B cell (primary cell): ENCODE measurements at regions not wholly inside any gene's neighbourhood (a gene's known extent, or its start where the extent isn't known, plus 50 kb on each side); places are given as distances from the start of the nearest gene placed in this dataset.

Experiments used
- ATAC-seq: fragments of 200-7000 bp; cut with Tn5 transposase; one replicate; pipeline ENCODE4 v1.10.0; 2021; ENCODE audit warnings: low read depth, mild to moderate bottlenecking, moderate number of reproducible peaks, moderate library complexity
- CTCF ChIA-PET: fragments of 350-600 bp; sonication (Branson Sonifier 250); formaldehyde crosslinking; loops from one replicate; lab custom pipeline; 2021; ENCODE audit warnings: antibody characterized with exemption, inconsistent platforms; lab: Charles Lee
- POLR2A ChIA-PET: fragments of 350-600 bp; sonication (Branson Sonifier 250); formaldehyde crosslinking; loops from one replicate; lab custom pipeline; 2021; ENCODE audit warnings: antibody characterized with exemption; lab: Charles Lee
- DNase-seq: peaks from one replicate; pipeline ENCODE4 v3.0.0; 2013
- H2AFZ ChIP-seq: 2 replicates; pipeline ENCODE4 v1.6.1; 2012; ENCODE audit warnings: mild to moderate bottlenecking, low read depth, low read length; ENCODE audit not compliant: insufficient read depth, poor library complexity, severe bottlenecking
- H3K27ac ChIP-seq, 2 donors: 1 replicate in 1 of 2; 2 replicates in 1 of 2; pipeline ENCODE4 v1.5.1; 2012 to 2013; ENCODE audit warnings: low read length in 2 of 2, mild to moderate bottlenecking in 2 of 2, moderate library complexity in 1 of 2
- H3K27me3 ChIP-seq, 4 experiments: fragments of 200-600 bp in 1 of 4; sonication (generic) in 1 of 4; replicated peaks in 1 of 4; 1 replicate in 2 of 4; 2 replicates in 2 of 4; pipeline versions ENCODE4 v1.6.1 to v1.7.0; 2013 to 2016; ENCODE audit warnings: low read length in 3 of 4, mild to moderate bottlenecking in 2 of 4, mixed read lengths in 1 of 4, moderate library complexity in 1 of 4; ENCODE audit not compliant: insufficient read depth in 4 of 4, control insufficient read depth in 3 of 4; ENCODE audit errors: control extremely low read depth in 1 of 4
- H3K36me3 ChIP-seq, 2 experiments: replicated peaks in 1 of 2; 1 replicate in 1 of 2; 2 replicates in 1 of 2; pipeline versions ENCODE4 v1.6.1 to v1.7.1; 2013; ENCODE audit warnings: low read length in 1 of 2; ENCODE audit not compliant: insufficient read depth in 2 of 2, control insufficient read depth in 1 of 2; ENCODE audit errors: control extremely low read depth in 1 of 2, extremely low read depth in 1 of 2
- H3K4me1 ChIP-seq, 2 donors: fragments of 200-600 bp in 1 of 2; sonication (generic) in 1 of 2; 1 replicate in 1 of 2; 2 replicates in 1 of 2; pipeline versions ENCODE4 v1.5.1 to v1.6.1; 2013 to 2017; ENCODE audit warnings: low read length in 2 of 2; ENCODE audit not compliant: control insufficient read depth in 2 of 2, insufficient read depth in 2 of 2
- H3K4me2 ChIP-seq: replicated peaks from 2 replicates; pipeline ENCODE3; 2012; ENCODE audit warnings: mild to moderate bottlenecking, low read depth, low read length; ENCODE audit not compliant: poor library complexity, severe bottlenecking
- H3K4me3 ChIP-seq, 5 experiments: fragments of 200-600 bp in 1 of 5; sonication (generic) in 1 of 5; 1 replicate in 3 of 5; 2 replicates in 2 of 5; pipeline versions ENCODE4 v1.5.1 to v1.7.0; 2011 to 2016; ENCODE audit warnings: low read length in 4 of 5, mild to moderate bottlenecking in 4 of 5, low read depth in 2 of 5, control low read depth in 1 of 5, moderate library complexity in 1 of 5; ENCODE audit not compliant: insufficient read depth in 1 of 5; ENCODE audit errors: control extremely low read depth in 1 of 5, extremely low read depth in 1 of 5
- H3K79me2 ChIP-seq: fragments of 200-600 bp; sonication (generic); one replicate; pipeline ENCODE4 v1.6.0; 2016; ENCODE audit warnings: low read length; ENCODE audit not compliant: control insufficient read depth, insufficient read depth
- H3K9ac ChIP-seq: fragments of 200-600 bp; sonication (generic); 2 replicates; pipeline ENCODE4 v1.6.1; 2017; ENCODE audit warnings: mild to moderate bottlenecking, low read length, moderate library complexity
- H3K9me3 ChIP-seq, 3 donors: one replicate each; pipeline versions ENCODE4 v1.6.1 to v1.7.1; 2013; ENCODE audit warnings: low read length in 2 of 3; ENCODE audit not compliant: control insufficient read depth in 2 of 3, insufficient read depth in 1 of 3; ENCODE audit errors: control extremely low read depth in 1 of 3
- H4K20me1 ChIP-seq: 2 replicates; pipeline ENCODE4 v1.6.0; 2012; ENCODE audit warnings: mild to moderate bottlenecking, low read length; ENCODE audit not compliant: insufficient read depth, control insufficient read depth, poor library complexity, severe bottlenecking
- H3K27ac Mint-ChIP-seq: one replicate; pipeline ENCODE4 v1.8.0; 2021; ENCODE audit warnings: mixed read lengths
- H3K27me3 Mint-ChIP-seq: one replicate; pipeline ENCODE4 v1.8.0; 2021; ENCODE audit warnings: mixed read lengths
- H3K4me1 Mint-ChIP-seq: one replicate; pipeline ENCODE4 v1.8.0; 2021; ENCODE audit warnings: mixed read lengths
- H3K4me3 Mint-ChIP-seq: one replicate; pipeline ENCODE4 v1.8.0; 2021; ENCODE audit warnings: mixed read lengths
- H3K9me3 Mint-ChIP-seq: one replicate; pipeline ENCODE4 v1.8.0; 2022; ENCODE audit warnings: mixed read lengths; ENCODE audit not compliant: insufficient read depth
- CTCF ChIP-seq: fragments of 200-600 bp; IDR thresholded peaks from one replicate; pipeline ENCODE4 v1.8.0; 2022; ENCODE audit warnings: antibody characterized with exemption, mild to moderate bottlenecking
- EZH2 ChIP-seq: IDR thresholded peaks from 2 replicates; pipeline ENCODE4 v1.6.1; 2012; ENCODE audit warnings: borderline replicate concordance, low read depth, mild to moderate bottlenecking, moderate library complexity, low read length; ENCODE audit not compliant: insufficient read depth, poor library complexity, severe bottlenecking
- WGBS: methylation state at CpG from one replicate; pipeline ENCODE4 v1.1.5; 2013; ENCODE audit warnings: missing lambda C conversion rate; ENCODE audit not compliant: insufficient coverage; 5-methylcytosine and 5-hydroxymethylcytosine counted together
- intact Hi-C: fragments of 100-400 bp; cut with micrococcal nuclease; formaldehyde crosslinking; loops from one replicate; pipeline ENCODE4 v1.10.0; 2022

GRCh38 chr13:44873461-44873860 is 115.8 kb downstream of the NUFIP1 start:
- no peaks in the 10 kb centered on the region for H3K36me3 ChIP-seq
- Mint-ChIP-seq H3K4me1 (no peaks in the 10 kb centered on the region), H3K27me3 (peaks cover 16% of the 10 kb centered on the region), H3K4me3 (no peak overlapping the region), H3K9me3 (no peaks in the 10 kb centered on the region), H3K27ac (no peak overlapping the region)
- no peaks in the 10 kb centered on the region for H3K4me1 ChIP-seq
- H3K4me2 ChIP-seq = no peak overlapping the region
- DNase-seq (no peak), ATAC-seq (no peak)
- no peak overlapping the region for H2AFZ ChIP-seq
- ChIA-PET POLR2A (no interaction called here), CTCF (no interaction called here)
- intact Hi-C loops = no loop called here
- TF ChIP-seq EZH2 (no peak), CTCF (no peak)
- no peak overlapping the region for H3K9ac ChIP-seq
- 76% methylated on average over 6 of the region's 8 CpGs for WGBS
- H3K27me3 ChIP-seq = no peaks in the 10 kb centered on the region
- peaks cover 0 to 9% (median 0%) of the 10 kb centered on the region in 3 donors for H3K9me3 ChIP-seq
- H4K20me1 ChIP-seq = no peaks in the 10 kb centered on the region
- H3K27ac ChIP-seq = no peak overlapping the region
- H3K4me3 ChIP-seq = no peak overlapping the region
- no peaks in the 10 kb centered on the region for H3K79me2 ChIP-seq

GRCh38 chr13:44872751-44873150 is 116.5 kb downstream of the NUFIP1 start:
- Mint-ChIP-seq H3K4me1 (no peaks in the 10 kb centered on the region), H3K9me3 (no peaks in the 10 kb centered on the region), H3K4me3 (no peak overlapping the region), H3K27ac (no peak overlapping the region), H3K27me3 (peaks cover 10% of the 10 kb centered on the region)
- Histone ChIP-seq H4K20me1 (no peaks in the 10 kb centered on the region), H3K4me1 (no peaks in the 10 kb centered on the region), H2AFZ (no peak overlapping the region), H3K9ac (no peak overlapping the region), H3K79me2 (no peaks in the 10 kb centered on the region), H3K9me3 (peaks cover 0 to 9% (median 0%) of the 10 kb centered on the region in 3 donors), H3K4me3 (no peak overlapping the region), H3K27ac (no peak overlapping the region), H3K4me2 (no peak overlapping the region), H3K27me3 (no peaks in the 10 kb centered on the region), H3K36me3 (no peaks in the 10 kb centered on the region)
- 94% methylated on average over 13 of the region's 13 CpGs for WGBS
- ATAC-seq = no peak
- DNase-seq = no peak
- intact Hi-C loops = no loop called here
- CTCF ChIA-PET = no interaction called here
- no peak for TF ChIP-seq EZH2
- no peak for TF ChIP-seq CTCF
- POLR2A ChIA-PET = no interaction called here
